GM10266 (cell line): ENCODE measurements at regions not wholly inside any gene's neighbourhood (a gene's known extent, or its start where the extent isn't known, plus 50 kb on each side); places are given as distances from the start of the nearest gene placed in this dataset.

ENCODE experiments used
- DNase-seq: peaks from one replicate; pipeline ENCODE4 v3.0.0; 2012; ENCODE audit errors: extremely low spot score
- CTCF ChIP-seq: IDR thresholded peaks from 2 replicates; pipeline ENCODE4 v1.5.1; 2012; ENCODE audit warnings: mild to moderate bottlenecking, low read depth; ENCODE audit not compliant: control insufficient read depth, insufficient read depth; ENCODE audit errors: missing control alignments

GRCh38 chr5:135242021-135242865 lies 156.8 kb downstream of the MACROH2A1 start:
- no peak for DNase-seq
- no peak for TF ChIP-seq CTCF

DNA sequence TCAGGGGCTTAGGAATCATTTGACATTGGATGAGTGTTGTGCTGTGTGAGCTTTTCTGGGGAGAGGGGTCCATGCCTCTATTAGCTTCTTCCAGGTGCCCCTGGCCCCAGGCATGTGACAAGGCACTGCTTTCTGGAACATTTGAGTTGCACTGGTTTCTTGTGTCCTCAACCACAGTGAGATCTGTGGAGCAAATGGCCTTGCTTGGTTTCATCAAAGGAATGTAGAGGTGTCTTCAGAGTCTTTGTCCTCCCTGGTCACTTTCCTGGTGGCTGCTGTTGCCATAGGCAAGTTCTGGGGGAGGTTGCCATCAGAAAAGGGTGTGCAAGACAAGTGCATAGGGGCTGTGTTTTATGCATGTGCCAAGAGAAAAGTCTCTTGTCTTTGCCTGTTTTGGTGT lies 157.5 kb downstream of the MACROH2A1 start:
- DNase-seq, result no peak
- TF ChIP-seq CTCF, result no peak

- no peak for TF ChIP-seq CTCF
These were observed 158.2 kb downstream of the MACROH2A1 start for GRCh38 chr5:135240781-135241360.

DNA sequence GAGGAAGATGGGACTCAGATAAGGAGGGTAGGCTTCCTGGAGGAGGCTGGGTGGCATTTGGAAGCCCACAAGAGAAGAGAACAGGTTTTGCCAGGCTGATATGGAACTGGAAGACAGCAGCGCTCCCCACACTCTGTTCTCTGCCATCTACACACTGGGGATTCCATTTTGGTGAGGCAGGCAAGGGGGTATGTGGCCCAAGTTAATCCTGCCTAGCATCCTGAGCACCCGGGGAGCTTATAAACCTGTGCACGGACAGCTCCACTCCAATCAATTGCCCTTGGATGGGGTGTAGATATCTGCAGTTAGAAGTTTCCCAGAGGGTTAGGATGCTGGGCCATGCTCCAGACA lies 158.8 kb downstream of the MACROH2A1 start:
- DNase-seq, result no peak
- no peak for TF ChIP-seq CTCF

More at GRCh38 chr5:135240781-135241360, 158.2 kb downstream of the MACROH2A1 start:
- DNase-seq, result no peak

DNA sequence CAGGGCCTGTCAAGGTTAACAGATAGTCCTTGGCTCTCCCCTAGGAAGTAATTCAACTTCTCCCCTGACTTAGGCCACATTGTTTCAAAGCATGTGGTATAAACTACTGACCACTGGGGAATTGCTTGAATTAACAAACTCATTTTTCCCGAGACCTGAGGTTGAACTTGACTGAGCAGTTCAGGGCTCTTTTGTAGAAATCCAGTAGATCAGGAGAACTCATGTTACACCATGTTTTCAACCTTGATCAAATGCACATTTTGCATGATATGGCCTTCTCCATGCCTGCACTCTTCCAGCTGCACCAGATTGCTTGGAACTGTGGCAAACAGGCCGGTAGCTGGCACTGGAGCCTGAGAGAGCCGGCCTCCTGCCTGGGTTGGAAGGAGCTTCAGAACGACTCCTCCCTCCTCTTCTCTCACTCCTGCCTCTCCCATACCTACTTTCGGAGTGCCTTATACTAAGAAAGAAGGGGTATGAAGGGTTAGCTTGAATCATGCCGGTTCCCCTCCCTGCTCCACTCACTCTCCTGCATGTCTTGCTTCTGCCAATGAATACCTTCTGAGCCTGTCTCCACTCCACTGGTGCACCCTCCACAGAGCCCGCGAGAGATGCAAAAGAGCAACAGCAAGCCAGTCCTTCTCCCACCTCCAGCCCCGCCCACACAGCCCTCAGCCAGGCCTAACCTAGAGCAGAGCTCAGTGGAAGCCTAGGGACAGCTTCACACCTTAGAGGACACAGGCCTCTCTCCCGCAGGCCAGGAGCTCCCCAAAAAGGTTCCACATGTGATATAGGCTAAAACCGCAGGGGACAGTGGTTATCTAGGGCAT lies 159.4 kb downstream of the MACROH2A1 start:
- TF ChIP-seq CTCF, result no peak
- no peak for DNase-seq

- DNase-seq, result no peak
- no peak for TF ChIP-seq CTCF
These were observed 160.2 kb downstream of the MACROH2A1 start for GRCh38 chr5:135238622-135239452.
